Erythroblast (primary cell): ENCODE measurements at regions not wholly inside any gene's neighbourhood (a gene's known extent, or its start where the extent isn't known, plus 50 kb on each side); places are given as distances from the start of the nearest gene placed in this dataset.

Experiments used
- GATA1 ChIP-seq: IDR thresholded peaks from 2 replicates; pipeline ENCODE4 v1.6.1; 2011; ENCODE audit warnings: low read depth, mild to moderate bottlenecking, control low read depth, low read length, moderate library complexity
- POLR2A ChIP-seq: IDR thresholded peaks from 2 replicates; pipeline ENCODE4 v1.6.1; 2011; ENCODE audit warnings: mild to moderate bottlenecking, low read length

DNA sequence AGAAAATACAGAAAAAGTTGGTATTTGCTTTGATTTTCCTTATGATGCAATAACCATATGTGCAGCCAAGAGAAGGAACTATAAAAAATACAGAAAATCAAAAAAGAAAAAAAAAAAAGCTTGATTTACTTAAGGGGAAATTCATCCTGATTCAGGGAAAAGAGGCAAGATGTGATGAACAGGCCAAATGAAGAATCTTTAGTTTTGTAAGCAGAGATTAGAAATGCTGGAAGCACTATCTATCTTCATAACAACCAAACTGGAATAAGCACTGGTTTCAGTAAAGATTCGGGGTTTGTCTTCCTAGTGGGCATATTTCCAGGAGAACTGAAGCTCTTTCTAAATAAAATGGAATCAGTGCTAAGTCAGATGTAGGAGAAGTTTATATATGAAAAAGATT lies 82.9 kb upstream of the KCNIP4 start:
- TF ChIP-seq POLR2A, result no peak
- TF ChIP-seq GATA1, result no peak
